ENCODE measurements at regions not wholly inside any gene's neighbourhood (a gene's known extent, or its start where the extent isn't known, plus 50 kb on each side); places are given as distances from the start of the nearest gene placed in this dataset.

GRCh38 chr3:82423268-82424030, 662.0 kb upstream of the GBE1 start:
- TF ChIP-seq CTCF (optimal IDR thresholded peaks at IDR 0.05 in 1 of 3, IDR thresholded peaks at IDR 0.05 in 1 of 3, conservative IDR thresholded peaks at IDR 0.05 in 1 of 3; ENCODE audit: extremely low read depth in 1 of 3, insufficient read depth in 2 of 3, low read length in 3 of 3), result no peak
- no peak for TF ChIP-seq EZH2 (IDR thresholded peaks at IDR 0.05; ENCODE audit: low read length)

Measured in keratinocyte (primary cell).